HCT116 (cell line): ENCODE measurements at regions not wholly inside any gene's neighbourhood (a gene's known extent, or its start where the extent isn't known, plus 50 kb on each side); places are given as distances from the start of the nearest gene placed in this dataset.

Experiments used
- ATAC-seq: fragments of 200-7000 bp; cut with Tn5 transposase; 2 replicates; pipeline ENCODE4 v1.9.1; 2020; ENCODE audit warnings: mild to moderate bottlenecking, moderate library complexity
- BruUV-seq: library from RNA; stranded (reverse); fragments of 400-500 nt; replicated peaks from 2 replicates; lab custom pipeline; 2021; lab: Mats Ljungman, UMichigan
- CTCF ChIA-PET: fragments of 300-600 bp; sonication (Branson Sonifier 250); formaldehyde crosslinking; loops from one replicate; lab custom pipeline; 2021; ENCODE audit warnings: antibody characterized with exemption; lab: Charles Lee
- POLR2A ChIA-PET: fragments of 300-600, 350-600 bp; sonication (Branson Sonifier 250); formaldehyde crosslinking; loops from one replicate; lab custom pipeline; 2021; ENCODE audit warnings: antibody characterized with exemption; lab: Charles Lee
- RAD21 ChIA-PET, 2 experiments: fragments of 300-600 bp; sonication (Branson Sonifier 250); formaldehyde crosslinking; loops; one replicate each; lab custom pipeline; 2023; ENCODE audit warnings: low total read pairs in 2 of 2; ENCODE audit not compliant: uncharacterized antibody in 2 of 2, unreplicated experiment in 2 of 2, low non-redundant PET in 1 of 2; lab: Charles Lee
- DNase-seq: peaks from one replicate; pipeline ENCODE4 v3.0.0-alpha.2; 2010; ENCODE audit warnings: low read depth, low spot score
- H2AFZ ChIP-seq: fragments of 200-600 bp; shearing (Covaris generic), sonication (generic); 2 replicates; pipeline ENCODE4 v1.6.1; 2017; ENCODE audit warnings: low read depth, mixed run types, mixed read lengths, antibody characterized with exemption, low read length; ENCODE audit not compliant: poor library complexity, severe bottlenecking
- H3K27ac ChIP-seq: 2 replicates; pipeline ENCODE4 v1.5.1; 2012; ENCODE audit warnings: low read depth, low read length
- H3K27me3 ChIP-seq: fragments of 200-600 bp; sonication (generic); 2 replicates; pipeline ENCODE4 v1.6.1; 2016; ENCODE audit warnings: mixed run types, low read length, mixed read lengths; ENCODE audit not compliant: insufficient read depth
- H3K36me3 ChIP-seq, 2 experiments: fragments of 200-500 bp in 1 of 2; fragments of 200-600 bp in 1 of 2; sonication (Bioruptor generic) in 1 of 2; sonication (generic) in 1 of 2; 2 replicates each; pipeline versions ENCODE4 v1.5.1 to v1.6.1; 2014 to 2016; ENCODE audit warnings: low read length in 2 of 2, inconsistent platforms in 1 of 2, mixed read lengths in 1 of 2, mixed run types in 1 of 2; ENCODE audit not compliant: insufficient read depth in 2 of 2, control insufficient read depth in 1 of 2
- H3K4me1 ChIP-seq, 2 experiments: fragments of 200-600 bp in 1 of 2; sonication (generic) in 1 of 2; 2 replicates each; pipeline versions ENCODE4 v1.5.1 to v1.6.1; 2012 to 2017; ENCODE audit warnings: low read length in 2 of 2, inconsistent platforms in 1 of 2, mild to moderate bottlenecking in 1 of 2, mixed read lengths in 1 of 2, mixed run types in 1 of 2, moderate library complexity in 1 of 2; ENCODE audit not compliant: insufficient read depth in 2 of 2, control insufficient read depth in 1 of 2
- H3K4me2 ChIP-seq: fragments of 200-600 bp; sonication (generic); 2 replicates; pipeline ENCODE4 v1.6.1; 2017; ENCODE audit warnings: mixed run types, low read length, mixed read lengths
- H3K4me3 ChIP-seq, 2 experiments: fragments of 200-600 bp in 1 of 2; sonication (generic) in 1 of 2; replicated peaks in 1 of 2; 2 replicates each; pipeline ENCODE4 v1.5.1; 2011 to 2016; ENCODE audit warnings: low read length in 2 of 2, control low read depth in 1 of 2, low read depth in 1 of 2, mild to moderate bottlenecking in 1 of 2, mixed read lengths in 1 of 2, mixed run types in 1 of 2
- H3K79me2 ChIP-seq: fragments of 200-600 bp; sonication (generic); 2 replicates; pipeline ENCODE4 v1.6.1; 2017; ENCODE audit warnings: mild to moderate bottlenecking, mixed run types, low read length, moderate library complexity, mixed read lengths; ENCODE audit not compliant: insufficient read depth
- H3K9ac ChIP-seq: fragments of 200-600 bp; sonication (generic); 2 replicates; pipeline ENCODE4 v1.6.1; 2016; ENCODE audit warnings: low read length, mixed read lengths
- H3K9me2 ChIP-seq: fragments of 200-600 bp; sonication (generic), shearing (Covaris generic); 2 replicates; pipeline ENCODE4 v1.6.1; 2017; ENCODE audit warnings: mixed run types, mild to moderate bottlenecking, moderate library complexity; ENCODE audit not compliant: insufficient read depth
- H3K9me3 ChIP-seq, 2 experiments: fragments of 200-500 bp in 1 of 2; fragments of 200-600 bp in 1 of 2; sonication (Bioruptor generic) in 1 of 2; sonication (generic) in 1 of 2; 2 replicates each; pipeline ENCODE4 v1.6.1; 2014 to 2017; ENCODE audit warnings: low read length in 2 of 2, mixed read lengths in 2 of 2, inconsistent platforms in 1 of 2, low read depth in 1 of 2, mild to moderate bottlenecking in 1 of 2, mixed run types in 1 of 2, moderate library complexity in 1 of 2; ENCODE audit not compliant: control insufficient read depth in 1 of 2, insufficient read depth in 1 of 2
- H4K20me1 ChIP-seq: fragments of 200-600 bp; sonication (generic), shearing (Covaris generic); 2 replicates; pipeline ENCODE4 v1.6.1; 2017; ENCODE audit warnings: mixed run types, mild to moderate bottlenecking, moderate library complexity; ENCODE audit not compliant: insufficient read depth
- ATF3 ChIP-seq: IDR thresholded peaks from 2 replicates; pipeline ENCODE4 v1.6.1; 2012
- CBX3 ChIP-seq: IDR thresholded peaks from 2 replicates; pipeline ENCODE4 v1.6.1; 2012; ENCODE audit warnings: low read depth
- CEBPB ChIP-seq: IDR thresholded peaks from 2 replicates; pipeline ENCODE4 v1.6.1; 2012; ENCODE audit warnings: low read depth
- ELF1 ChIP-seq: IDR thresholded peaks from 2 replicates; pipeline ENCODE4 v1.6.1; 2012; ENCODE audit warnings: low read depth, borderline replicate concordance
- EZH2phosphoT487 ChIP-seq: fragments of 200-600 bp; IDR thresholded peaks from 2 replicates; pipeline ENCODE4 v1.6.1; 2018; ENCODE audit warnings: antibody characterized with exemption, borderline replicate concordance
- FOSL1 ChIP-seq: IDR thresholded peaks from 2 replicates; pipeline ENCODE4 v1.6.1; 2012; ENCODE audit warnings: low read depth
- JUND ChIP-seq: IDR thresholded peaks from 2 replicates; pipeline ENCODE4 v1.6.1; 2012
- SIN3A ChIP-seq: IDR thresholded peaks from 2 replicates; pipeline ENCODE4 v1.6.1; 2012; ENCODE audit warnings: low read depth
- SRF ChIP-seq: IDR thresholded peaks from 2 replicates; pipeline ENCODE4 v1.6.1; 2012; ENCODE audit warnings: low read depth
- ZNF274 ChIP-seq: fragments of 200-500 bp; sonication (Bioruptor generic); IDR thresholded peaks from 2 replicates; pipeline ENCODE4 v1.6.1; 2014; ENCODE audit warnings: mild to moderate bottlenecking, low read depth, low read length, inconsistent platforms
- intact Hi-C: fragments of 100-400 bp; cut with micrococcal nuclease; formaldehyde crosslinking; loops from 2 replicates; pipeline ENCODE4 v1.10.0; 2022
- TF ChIP-seq, protein P1 (sequence below): IDR thresholded peaks from 2 replicates; pipeline ENCODE4 v1.6.1; 2012

DNA sequence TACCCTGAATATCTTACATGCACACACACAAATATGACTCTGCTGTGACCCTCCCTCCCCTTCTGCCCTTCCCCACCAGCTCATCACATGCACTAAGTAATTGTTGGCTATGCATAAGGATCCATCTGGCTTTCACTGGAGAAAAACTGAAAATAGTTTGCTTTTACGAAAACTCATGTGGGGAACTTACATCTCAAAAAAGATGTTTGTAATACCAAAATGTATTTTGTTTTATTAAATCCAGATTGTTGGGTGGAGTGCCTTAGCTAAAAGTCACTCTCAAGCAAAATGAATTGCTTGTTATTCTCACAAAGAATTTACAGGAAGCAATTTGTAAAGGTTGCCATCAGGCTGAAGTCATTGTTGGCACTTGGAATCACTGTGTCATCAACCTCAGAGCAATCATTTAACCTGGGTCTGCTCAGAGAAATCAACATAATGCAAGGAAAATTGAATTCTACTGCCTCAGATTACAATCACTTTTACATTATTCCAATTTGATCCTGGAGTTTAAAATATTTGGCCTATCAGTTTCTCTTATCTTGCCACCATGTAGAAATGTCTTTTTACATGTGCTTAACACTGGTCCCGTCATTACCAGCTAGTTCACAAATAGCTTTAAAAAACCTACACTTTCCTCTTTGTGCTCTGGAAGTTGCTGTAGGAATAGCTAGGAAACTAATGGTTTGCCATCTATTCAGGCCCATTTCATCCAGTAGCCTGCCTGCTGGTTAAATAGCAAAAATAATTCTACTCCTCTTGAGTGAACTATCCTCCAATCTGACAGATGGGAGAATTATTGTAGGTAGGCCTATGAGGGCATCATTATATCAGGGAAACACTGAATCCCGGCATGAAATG, 90.3 kb upstream of the TMEM17 start (continued):
- TF ChIP-seq ATF3 (no peak), JUND (no peak), SRF (no peak), EZH2phosphoT487 (no peak)

- intact Hi-C loops = no loop called here
- Histone ChIP-seq H3K27me3 (no peaks in the 10 kb centered on the region), H3K9me3 (no peaks in the 10 kb centered on the region), H4K20me1 (no peaks in the 10 kb centered on the region), H3K27ac (no peak overlapping the region), H3K79me2 (no peaks in the 10 kb centered on the region), H2AFZ (no peak overlapping the region), H3K36me3 (no peaks in the 10 kb centered on the region), H3K9me2 (no peaks in the 10 kb centered on the region), H3K4me2 (no peak overlapping the region), H3K4me3 (no peak overlapping the region), H3K4me1 (no peaks in the 10 kb centered on the region)
- RAD21 ChIA-PET = interaction anchor here in 1 of 2 experiments (0.6 kb wide), 1 partner anchor 138 kb away, joined by 5 read pairs; no protein-coding TSS in a partner anchor
- POLR2A ChIA-PET = no interaction called here
- ATAC-seq = no peak
- DNase-seq = no peak
- BruUV-seq = no TSS peak
- CTCF ChIA-PET = no interaction called here
- no peak for TF ChIP-seq EZH2phosphoT487
- TF ChIP-seq ATF3 = no peak
- TF ChIP-seq, all 23 proteins: peak for 0
- no peak overlapping the region for H3K9ac ChIP-seq
These were observed 89.5 kb upstream of the TMEM17 start for GRCh38 chr2:62595474-62595873.

DNA sequence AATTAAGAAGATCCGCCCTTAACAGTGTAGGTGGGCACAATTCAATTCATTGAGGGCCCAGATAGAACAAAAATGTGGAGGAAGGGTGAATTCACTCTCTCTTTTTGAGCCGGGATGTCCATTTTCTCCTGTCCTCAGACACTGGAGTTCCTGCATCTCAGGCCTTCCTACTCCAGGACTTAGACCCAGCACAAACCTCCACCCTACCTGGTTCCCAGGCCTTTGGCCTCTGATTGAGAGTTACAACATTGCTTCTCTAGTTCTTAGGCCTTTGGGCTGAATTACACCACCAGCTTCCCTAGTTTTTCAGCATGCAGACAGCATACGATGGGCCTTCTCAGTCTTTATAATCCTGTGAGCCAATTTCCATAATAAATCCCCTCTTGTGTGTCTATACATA, 87.8 kb upstream of the TMEM17 start:
- RAD21 ChIA-PET = no interaction called here
- H3K9me2 ChIP-seq = no peaks in the 10 kb centered on the region
- POLR2A ChIA-PET = no interaction called here
- H3K4me1 ChIP-seq = no peaks in the 10 kb centered on the region; a peak in 1 of 4 replicates
- H4K20me1 ChIP-seq = no peaks in the 10 kb centered on the region
- H3K4me3 ChIP-seq = no peak overlapping the region
- TF ChIP-seq CEBPB (no peak), ELF1 (no peak), CBX3 (no peak), SIN3A (no peak), FOSL1 (no peak), ZNF274 (no peak)
- TF ChIP-seq, protein P1, sequence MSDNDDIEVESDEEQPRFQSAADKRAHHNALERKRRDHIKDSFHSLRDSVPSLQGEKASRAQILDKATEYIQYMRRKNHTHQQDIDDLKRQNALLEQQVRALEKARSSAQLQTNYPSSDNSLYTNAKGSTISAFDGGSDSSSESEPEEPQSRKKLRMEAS = no peak
- H3K79me2 ChIP-seq = no peaks in the 10 kb centered on the region
- H3K27ac ChIP-seq = no peak overlapping the region
- H2AFZ ChIP-seq = peak overlapping the region; percentile 19
- no peak for DNase-seq
- no TSS peak for BruUV-seq
- intact Hi-C loops = no loop called here
- no peak overlapping the region for H3K9ac ChIP-seq
- ATAC-seq = no peak
- H3K9me3 ChIP-seq = no peaks in the 10 kb centered on the region
- CTCF ChIA-PET = no interaction called here
- H3K36me3 ChIP-seq = no peaks in the 10 kb centered on the region
- H3K27me3 ChIP-seq = no peaks in the 10 kb centered on the region
- H3K4me2 ChIP-seq = no peak overlapping the region
